Mesothelial cell of epicardium (in vitro differentiated cells): ENCODE measurements at regions not wholly inside any gene's neighbourhood (a gene's known extent, or its start where the extent isn't known, plus 50 kb on each side); places are given as distances from the start of the nearest gene placed in this dataset.
A peak's percentile ranks its signal among the peaks of the same experiment; 100 is the strongest.

Experiments used
- DNase-seq, 2 experiments: peaks; one replicate each; pipeline ENCODE4 v3.0.0; 2021; ENCODE audit warnings: low spot score in 2 of 2; ENCODE audit not compliant: unreplicated experiment in 2 of 2
- H3K27ac Mint-ChIP-seq: 2 replicates; pipeline ENCODE4 v1.8.0; 2021; ENCODE audit warnings: mixed read lengths
- H3K27me3 Mint-ChIP-seq: 2 replicates; pipeline ENCODE4 v1.8.0; 2021; ENCODE audit warnings: low read depth, mixed read lengths
- H3K36me3 Mint-ChIP-seq: 2 replicates; pipeline ENCODE4 v1.8.0; 2021; ENCODE audit warnings: mixed read lengths
- H3K4me1 Mint-ChIP-seq: 2 replicates; pipeline ENCODE4 v1.8.0; 2021; ENCODE audit warnings: mixed read lengths
- H3K4me3 Mint-ChIP-seq: 2 replicates; pipeline ENCODE4 v1.8.0; 2021; ENCODE audit warnings: mild to moderate bottlenecking, moderate library complexity, mixed read lengths
- H3K9me3 Mint-ChIP-seq: 2 replicates; pipeline ENCODE4 v1.8.0; 2021; ENCODE audit warnings: mixed read lengths
- CTCF ChIP-seq: fragments of 200-600 bp; sonication (generic); IDR thresholded peaks from one replicate; pipeline ENCODE4 v1.5.0; 2021; ENCODE audit warnings: antibody characterized with exemption; ENCODE audit not compliant: unreplicated experiment

- DNase-seq, result no peak
- H3K4me3 Mint-ChIP-seq, result no peak overlapping the region
- H3K9me3 Mint-ChIP-seq, result no peaks in the 10 kb centered on the region
- no peak overlapping the region for H3K27ac Mint-ChIP-seq
- peaks cover 20% of the 10 kb centered on the region for H3K4me1 Mint-ChIP-seq
- H3K36me3 Mint-ChIP-seq, result no peaks in the 10 kb centered on the region
- no peak for TF ChIP-seq CTCF
- no peaks in the 10 kb centered on the region for H3K27me3 Mint-ChIP-seq
Observed at GRCh38 chr4:53709693-53710092, 118.4 kb upstream of the LNX1 start.

- Mint-ChIP-seq H3K27me3 (no peaks in the 10 kb centered on the region), H3K27ac (no peak overlapping the region), H3K4me3 (no peak overlapping the region), H3K9me3 (no peaks in the 10 kb centered on the region), H3K4me1 (peaks cover 24% of the 10 kb centered on the region), H3K36me3 (no peaks in the 10 kb centered on the region)
- no peak for DNase-seq
- TF ChIP-seq CTCF, result no peak
Observed at GRCh38 chr4:53707491-53707890, 116.2 kb upstream of the LNX1 start.

- Mint-ChIP-seq H3K4me3 (no peak overlapping the region), H3K36me3 (no peaks in the 10 kb centered on the region), H3K27ac (no peak overlapping the region), H3K9me3 (no peaks in the 10 kb centered on the region), H3K27me3 (no peaks in the 10 kb centered on the region), H3K4me1 (peaks cover 25% of the 10 kb centered on the region)
- no peak for DNase-seq
- TF ChIP-seq CTCF, result peak; percentile 30
Observed at GRCh38 chr4:53706422-53707032, 115.2 kb upstream of the LNX1 start.

- DNase-seq, result no peak
- Mint-ChIP-seq H3K27me3 (no peaks in the 10 kb centered on the region), H3K4me1 (peaks cover 25% of the 10 kb centered on the region), H3K27ac (peak overlapping the region; percentile 47), H3K36me3 (no peaks in the 10 kb centered on the region), H3K9me3 (peaks cover under 1% of the 10 kb centered on the region), H3K4me3 (no peak overlapping the region)
- TF ChIP-seq CTCF, result no peak
Observed at GRCh38 chr4:53705972-53706371, 114.7 kb upstream of the LNX1 start.

GRCh38 chr4:53705151-53705764, 114.0 kb upstream of the LNX1 start:
- Mint-ChIP-seq H3K4me3 (no peak overlapping the region), H3K27ac (no peak overlapping the region), H3K4me1 (peaks cover 25% of the 10 kb centered on the region), H3K27me3 (no peaks in the 10 kb centered on the region), H3K36me3 (no peaks in the 10 kb centered on the region), H3K9me3 (peaks cover 4% of the 10 kb centered on the region)
- TF ChIP-seq CTCF, result no peak
- DNase-seq, result no peak
